ENCODE measurements at regions not wholly inside any gene's neighbourhood (a gene's known extent, or its start where the extent isn't known, plus 50 kb on each side); places are given as distances from the start of the nearest gene placed in this dataset.

DNA sequence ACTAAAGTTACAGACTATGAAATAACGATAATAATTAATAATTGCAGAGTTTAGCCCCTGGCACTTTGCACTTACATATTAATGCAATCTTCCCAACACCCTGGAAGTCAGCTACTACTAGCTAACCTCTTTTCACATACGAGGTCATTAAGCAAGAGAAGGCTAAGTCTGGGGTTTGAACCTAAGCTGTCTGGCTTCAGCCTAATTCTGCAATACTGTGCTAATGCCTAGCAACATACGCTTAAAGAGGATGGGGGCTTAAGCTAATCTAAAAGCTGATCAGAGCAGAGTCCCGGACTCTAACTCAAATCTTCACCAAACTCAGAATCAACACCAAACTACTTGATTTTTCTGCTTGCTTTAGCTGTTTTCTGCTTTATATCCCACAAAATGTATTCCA lies 168.7 kb upstream of the GNAI1 start:
- H3K9me2 ChIP-seq (ENCODE audit: insufficient read depth), result no peaks in the 10 kb centered on the region; the same call in 1 of the 2 replicates
- no peaks in the 10 kb centered on the region for H3K79me2 ChIP-seq (ENCODE audit: low read depth)
- intact Hi-C loops (cut with micrococcal nuclease; ENCODE audit: unreplicated experiment), result no loop called here
- H3K4me1 ChIP-seq (replicated peaks; ENCODE audit: insufficient read depth), result no peaks in the 10 kb centered on the region
- no peaks in the 10 kb centered on the region for H3K27me3 ChIP-seq (ENCODE audit: insufficient read depth, low read depth)
- no peak overlapping the region for H3K27ac ChIP-seq
- H3K4me3 ChIP-seq, result no peak overlapping the region
- no peaks in the 10 kb centered on the region for H3K36me3 ChIP-seq (ENCODE audit: low read depth)
- ChIA-PET POLR2A (ENCODE audit: unreplicated experiment) (no interaction called here), CTCF (no interaction called here)
- H4K20me1 ChIP-seq (ENCODE audit: insufficient read depth), result no peaks in the 10 kb centered on the region
- peak overlapping the region; percentile 59; the same call in 1 of the 2 replicates for H2AFZ ChIP-seq
- no TSS peak for BruUV-seq (replicated peaks)
- no peak overlapping the region for H3K4me2 ChIP-seq
- no peak for DNase-seq
- no peaks in the 10 kb centered on the region for H3F3A ChIP-seq (ENCODE audit: insufficient read depth, low read depth)
- no peaks in the 10 kb centered on the region for H3K9me3 ChIP-seq (ENCODE audit: insufficient read depth, low read depth)
- TF ChIP-seq, protein P1, sequence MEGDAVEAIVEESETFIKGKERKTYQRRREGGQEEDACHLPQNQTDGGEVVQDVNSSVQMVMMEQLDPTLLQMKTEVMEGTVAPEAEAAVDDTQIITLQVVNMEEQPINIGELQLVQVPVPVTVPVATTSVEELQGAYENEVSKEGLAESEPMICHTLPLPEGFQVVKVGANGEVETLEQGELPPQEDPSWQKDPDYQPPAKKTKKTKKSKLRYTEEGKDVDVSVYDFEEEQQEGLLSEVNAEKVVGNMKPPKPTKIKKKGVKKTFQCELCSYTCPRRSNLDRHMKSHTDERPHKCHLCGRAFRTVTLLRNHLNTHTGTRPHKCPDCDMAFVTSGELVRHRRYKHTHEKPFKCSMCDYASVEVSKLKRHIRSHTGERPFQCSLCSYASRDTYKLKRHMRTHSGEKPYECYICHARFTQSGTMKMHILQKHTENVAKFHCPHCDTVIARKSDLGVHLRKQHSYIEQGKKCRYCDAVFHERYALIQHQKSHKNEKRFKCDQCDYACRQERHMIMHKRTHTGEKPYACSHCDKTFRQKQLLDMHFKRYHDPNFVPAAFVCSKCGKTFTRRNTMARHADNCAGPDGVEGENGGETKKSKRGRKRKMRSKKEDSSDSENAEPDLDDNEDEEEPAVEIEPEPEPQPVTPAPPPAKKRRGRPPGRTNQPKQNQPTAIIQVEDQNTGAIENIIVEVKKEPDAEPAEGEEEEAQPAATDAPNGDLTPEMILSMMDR (conservative IDR thresholded peaks at IDR 0.05), result no peak
- no peak for TF ChIP-seq EZH2 (IDR thresholded peaks at IDR 0.05; ENCODE audit: low read depth)

DNA sequence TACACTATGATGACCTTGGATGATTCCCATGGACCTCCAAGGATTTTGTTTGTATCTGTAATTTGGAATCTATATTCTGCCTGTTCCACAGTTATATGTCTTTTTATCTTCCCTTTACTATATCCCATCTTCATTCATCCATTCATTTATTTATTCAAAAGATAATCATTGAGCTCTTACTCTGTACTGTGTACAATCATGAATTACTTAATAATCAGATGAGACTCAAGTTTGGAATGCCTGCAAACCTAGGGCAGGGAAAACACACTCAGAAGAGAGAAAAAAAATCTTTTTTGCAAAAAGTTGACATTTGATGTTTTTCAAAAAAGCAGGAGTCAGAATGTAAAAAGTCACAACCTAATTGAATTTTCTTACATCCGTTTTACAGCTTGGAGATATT lies 170.2 kb upstream of the GNAI1 start:
- H3K4me3 ChIP-seq, result no peak overlapping the region
- intact Hi-C loops (cut with micrococcal nuclease; ENCODE audit: unreplicated experiment), result no loop called here
- H3K27ac ChIP-seq, result no peak overlapping the region
- no TSS peak for BruUV-seq (replicated peaks)
- H3K4me2 ChIP-seq, result no peak overlapping the region
- TF ChIP-seq, protein P1 (conservative IDR thresholded peaks at IDR 0.05), result no peak
- no peak for TF ChIP-seq EZH2 (IDR thresholded peaks at IDR 0.05; ENCODE audit: low read depth)
- CTCF ChIA-PET, result no interaction called here
- no peaks in the 10 kb centered on the region for H3K4me1 ChIP-seq (replicated peaks; ENCODE audit: insufficient read depth)
- no peak overlapping the region for H2AFZ ChIP-seq
- H3K9me2 ChIP-seq (ENCODE audit: insufficient read depth), result no peaks in the 10 kb centered on the region; the same call in 1 of the 2 replicates
- POLR2A ChIA-PET (ENCODE audit: unreplicated experiment), result no interaction called here
- no peaks in the 10 kb centered on the region for H3K79me2 ChIP-seq (ENCODE audit: low read depth)
- no peaks in the 10 kb centered on the region for H3F3A ChIP-seq (ENCODE audit: insufficient read depth, low read depth)
- no peaks in the 10 kb centered on the region for H3K27me3 ChIP-seq (ENCODE audit: insufficient read depth, low read depth)
- H3K9me3 ChIP-seq (ENCODE audit: insufficient read depth, low read depth), result no peaks in the 10 kb centered on the region
- no peaks in the 10 kb centered on the region for H3K36me3 ChIP-seq (ENCODE audit: low read depth)
- DNase-seq, result no peak
- H4K20me1 ChIP-seq (ENCODE audit: insufficient read depth), result no peaks in the 10 kb centered on the region

DNA sequence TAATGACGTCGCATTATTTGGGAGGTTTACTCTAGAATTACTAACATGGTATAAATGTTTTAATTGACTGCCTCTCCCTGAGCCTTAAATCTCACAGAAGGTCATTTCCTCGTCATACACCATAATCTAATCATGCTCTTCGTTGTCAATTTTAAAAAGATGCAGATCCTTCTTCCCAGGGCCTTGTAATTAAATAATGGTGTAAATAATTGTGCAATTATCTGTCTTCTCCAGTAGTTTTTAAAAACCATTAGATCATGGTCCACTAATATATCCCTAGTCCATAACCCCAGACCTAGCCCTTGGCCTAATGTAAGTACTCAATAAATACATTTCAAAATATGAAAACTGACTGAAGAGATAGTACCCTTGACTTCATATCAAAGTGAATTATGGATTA lies 181.5 kb upstream of the GNAI1 start:
- ChIA-PET POLR2A (ENCODE audit: unreplicated experiment) (no interaction called here), CTCF (no interaction called here)
- Histone ChIP-seq H3K4me2 (no peak overlapping the region), H3K4me1 (replicated peaks; ENCODE audit: insufficient read depth) (no peaks in the 10 kb centered on the region), H3K27me3 (ENCODE audit: insufficient read depth, low read depth) (no peaks in the 10 kb centered on the region), H3K4me3 (no peak overlapping the region), H3K9me3 (ENCODE audit: insufficient read depth, low read depth) (peaks cover 3% of the 10 kb centered on the region; the same call in 1 of the 2 replicates), H3F3A (ENCODE audit: insufficient read depth, low read depth) (no peaks in the 10 kb centered on the region), H2AFZ (no peak overlapping the region), H3K9me2 (ENCODE audit: insufficient read depth) (no peaks in the 10 kb centered on the region), H3K36me3 (ENCODE audit: low read depth) (no peaks in the 10 kb centered on the region), H3K79me2 (ENCODE audit: low read depth) (no peaks in the 10 kb centered on the region), H3K27ac (no peak overlapping the region), H4K20me1 (ENCODE audit: insufficient read depth) (no peaks in the 10 kb centered on the region)
- no peak for DNase-seq
- TF ChIP-seq, protein P1 (conservative IDR thresholded peaks at IDR 0.05), result no peak
- no peak for TF ChIP-seq EZH2 (IDR thresholded peaks at IDR 0.05; ENCODE audit: low read depth)
- intact Hi-C loops (cut with micrococcal nuclease; ENCODE audit: unreplicated experiment), result no loop called here
- BruUV-seq (replicated peaks), result no TSS peak
